ENCODE measurements at regions not wholly inside any gene's neighbourhood (a gene's known extent, or its start where the extent isn't known, plus 50 kb on each side); places are given as distances from the start of the nearest gene placed in this dataset.

GRCh38 chr17:70976447-70976846, 807.1 kb downstream of the KCNJ2 start:
- no peak for DNase-seq
- Mint-ChIP-seq H3K27me3 (no peaks in the 10 kb centered on the region), H3K4me1 (no peaks in the 10 kb centered on the region), H3K27ac (no peak overlapping the region), H3K4me3 (no peak overlapping the region), H3K9me3 (peaks cover 1 to 10% (median 6%) of the 10 kb centered on the region in 5 donors), H3K36me3 (no peaks in the 10 kb centered on the region)
- Histone ChIP-seq H3K4me3 (ENCODE audit: low read length) (no peak overlapping the region), H3K9me3 (ENCODE audit: low read length) (no peaks in the 10 kb centered on the region), H3K36me3 (ENCODE audit: insufficient read depth, low read length) (no peaks in the 10 kb centered on the region), H3K27me3 (ENCODE audit: insufficient read depth, low read length, poor library complexity, severe bottlenecking) (no peaks in the 10 kb centered on the region), H3K4me1 (ENCODE audit: insufficient read depth, low read length) (no peaks in the 10 kb centered on the region), H3K27ac (ENCODE audit: low read depth, low read length) (no peak overlapping the region)
- ChIA-PET CTCF (no interaction called here), POLR2A (no interaction called here)

GRCh38 chr17:70984873-70985272, 815.5 kb downstream of the KCNJ2 start:
- CTCF ChIA-PET = no interaction called here
- no peak for DNase-seq
- POLR2A ChIA-PET = no interaction called here
- Mint-ChIP-seq H3K4me1 (no peaks in the 10 kb centered on the region), H3K27me3 (no peaks in the 10 kb centered on the region), H3K4me3 (no peak overlapping the region), H3K9me3 (peaks cover 14 to 28% (median 16%) of the 10 kb centered on the region in 5 donors), H3K27ac (no peak overlapping the region), H3K36me3 (no peaks in the 10 kb centered on the region)
- Histone ChIP-seq H3K36me3 (ENCODE audit: insufficient read depth, low read length) (no peaks in the 10 kb centered on the region), H3K27ac (ENCODE audit: low read depth, low read length) (no peak overlapping the region), H3K4me1 (ENCODE audit: insufficient read depth, low read length) (no peaks in the 10 kb centered on the region), H3K9me3 (ENCODE audit: low read length) (no peaks in the 10 kb centered on the region), H3K27me3 (ENCODE audit: insufficient read depth, low read length, poor library complexity, severe bottlenecking) (no peaks in the 10 kb centered on the region), H3K4me3 (ENCODE audit: low read length) (no peak overlapping the region)

GRCh38 chr17:70987867-70988340, 818.6 kb downstream of the KCNJ2 start:
- no peaks in the 10 kb centered on the region for H3K9me3 ChIP-seq (ENCODE audit: low read length)
- H3K4me1 ChIP-seq (ENCODE audit: insufficient read depth, low read length) = no peaks in the 10 kb centered on the region
- ChIA-PET CTCF (no interaction called here), POLR2A (no interaction called here)
- peaks cover 16 to 27% (median 23%) of the 10 kb centered on the region in 5 donors for H3K9me3 Mint-ChIP-seq
- no peaks in the 10 kb centered on the region for H3K36me3 ChIP-seq (ENCODE audit: insufficient read depth, low read length)
- no peaks in the 10 kb centered on the region for H3K27me3 Mint-ChIP-seq
- no peaks in the 10 kb centered on the region for H3K4me1 Mint-ChIP-seq
- no peak overlapping the region for H3K4me3 ChIP-seq (ENCODE audit: low read length)
- H3K27ac Mint-ChIP-seq = no peak overlapping the region
- DNase-seq = no peak
- H3K36me3 Mint-ChIP-seq = no peaks in the 10 kb centered on the region
- no peak overlapping the region for H3K27ac ChIP-seq (ENCODE audit: low read depth, low read length)
- H3K27me3 ChIP-seq (ENCODE audit: insufficient read depth, low read length, poor library complexity, severe bottlenecking) = no peaks in the 10 kb centered on the region
- H3K4me3 Mint-ChIP-seq = no peak overlapping the region

GRCh38 chr17:70988622-70989021, 819.3 kb downstream of the KCNJ2 start:
- no peaks in the 10 kb centered on the region for H3K27me3 ChIP-seq (ENCODE audit: insufficient read depth, low read length, poor library complexity, severe bottlenecking)
- POLR2A ChIA-PET = no interaction called here
- no peaks in the 10 kb centered on the region for H3K36me3 ChIP-seq (ENCODE audit: insufficient read depth, low read length)
- no peak overlapping the region for H3K4me3 Mint-ChIP-seq
- H3K9me3 ChIP-seq (ENCODE audit: low read length) = no peaks in the 10 kb centered on the region
- CTCF ChIA-PET = no interaction called here
- DNase-seq = no peak
- no peaks in the 10 kb centered on the region for H3K36me3 Mint-ChIP-seq
- no peak overlapping the region for H3K27ac Mint-ChIP-seq
- no peaks in the 10 kb centered on the region for H3K27me3 Mint-ChIP-seq
- no peaks in the 10 kb centered on the region for H3K4me1 ChIP-seq (ENCODE audit: insufficient read depth, low read length)
- peaks cover 12 to 25% (median 19%) of the 10 kb centered on the region in 5 donors for H3K9me3 Mint-ChIP-seq
- no peaks in the 10 kb centered on the region for H3K4me1 Mint-ChIP-seq
- no peak overlapping the region for H3K27ac ChIP-seq (ENCODE audit: low read depth, low read length)
- H3K4me3 ChIP-seq (ENCODE audit: low read length) = no peak overlapping the region

GRCh38 chr17:70989280-70989679, 819.9 kb downstream of the KCNJ2 start:
- H3K9me3 Mint-ChIP-seq = peaks cover 12 to 25% (median 18%) of the 10 kb centered on the region in 5 donors
- CTCF ChIA-PET = no interaction called here
- no peaks in the 10 kb centered on the region for H3K27me3 Mint-ChIP-seq

GRCh38 chr17:70994194-70994593, 824.9 kb downstream of the KCNJ2 start:
- H3K4me1 ChIP-seq (ENCODE audit: insufficient read depth, low read length) = no peaks in the 10 kb centered on the region
- Mint-ChIP-seq H3K27me3 (no peaks in the 10 kb centered on the region), H3K4me3 (no peak overlapping the region), H3K9me3 (peaks cover 3 to 22% (median 8%) of the 10 kb centered on the region in 5 donors), H3K4me1 (no peaks in the 10 kb centered on the region), H3K27ac (no peak overlapping the region), H3K36me3 (no peaks in the 10 kb centered on the region)
- H3K4me3 ChIP-seq (ENCODE audit: low read length) = no peak overlapping the region
- no peak overlapping the region for H3K27ac ChIP-seq (ENCODE audit: low read depth, low read length)
- H3K36me3 ChIP-seq (ENCODE audit: insufficient read depth, low read length) = no peaks in the 10 kb centered on the region
- ChIA-PET CTCF (no interaction called here), POLR2A (no interaction called here)
- DNase-seq = no peak
- no peaks in the 10 kb centered on the region for H3K27me3 ChIP-seq (ENCODE audit: insufficient read depth, low read length, poor library complexity, severe bottlenecking)
- no peaks in the 10 kb centered on the region for H3K9me3 ChIP-seq (ENCODE audit: low read length)

More at GRCh38 chr17:70989280-70989679, 819.9 kb downstream of the KCNJ2 start:
- Mint-ChIP-seq H3K36me3 (no peaks in the 10 kb centered on the region), H3K4me1 (no peaks in the 10 kb centered on the region), H3K27ac (no peak overlapping the region), H3K4me3 (no peak overlapping the region)
- Histone ChIP-seq H3K27ac (ENCODE audit: low read depth, low read length) (no peak overlapping the region), H3K9me3 (ENCODE audit: low read length) (no peaks in the 10 kb centered on the region), H3K27me3 (ENCODE audit: insufficient read depth, low read length, poor library complexity, severe bottlenecking) (no peaks in the 10 kb centered on the region), H3K4me1 (ENCODE audit: insufficient read depth, low read length) (no peaks in the 10 kb centered on the region), H3K36me3 (ENCODE audit: insufficient read depth, low read length) (no peaks in the 10 kb centered on the region), H3K4me3 (ENCODE audit: low read length) (no peak overlapping the region)
- DNase-seq = no peak
- POLR2A ChIA-PET = no interaction called here

GRCh38 chr17:70995997-70996396, 826.7 kb downstream of the KCNJ2 start:
- Histone ChIP-seq H3K27me3 (ENCODE audit: insufficient read depth, low read length, poor library complexity, severe bottlenecking) (no peaks in the 10 kb centered on the region), H3K4me1 (ENCODE audit: insufficient read depth, low read length) (no peaks in the 10 kb centered on the region), H3K36me3 (ENCODE audit: insufficient read depth, low read length) (no peaks in the 10 kb centered on the region), H3K27ac (ENCODE audit: low read depth, low read length) (no peak overlapping the region), H3K9me3 (ENCODE audit: low read length) (no peaks in the 10 kb centered on the region), H3K4me3 (ENCODE audit: low read length) (no peak overlapping the region)
- H3K9me3 Mint-ChIP-seq = peaks cover 3 to 18% (median 6%) of the 10 kb centered on the region in 5 donors
- DNase-seq = no peak
- POLR2A ChIA-PET = no interaction called here
- H3K36me3 Mint-ChIP-seq = no peaks in the 10 kb centered on the region
- H3K4me3 Mint-ChIP-seq = no peak overlapping the region
- no peak overlapping the region for H3K27ac Mint-ChIP-seq
- no peaks in the 10 kb centered on the region for H3K4me1 Mint-ChIP-seq
- CTCF ChIA-PET = no interaction called here
- no peaks in the 10 kb centered on the region for H3K27me3 Mint-ChIP-seq

GRCh38 chr17:71003736-71004135, 834.4 kb downstream of the KCNJ2 start:
- Mint-ChIP-seq H3K9me3 (peaks cover 0 to 8% (median 6%) of the 10 kb centered on the region in 5 donors), H3K4me3 (no peak overlapping the region), H3K36me3 (no peaks in the 10 kb centered on the region), H3K27me3 (no peaks in the 10 kb centered on the region), H3K4me1 (no peaks in the 10 kb centered on the region), H3K27ac (peak overlapping the region in 1 of 8 donors; percentile 46)
- H3K4me1 ChIP-seq (ENCODE audit: insufficient read depth, low read length) = no peaks in the 10 kb centered on the region
- H3K27me3 ChIP-seq (ENCODE audit: insufficient read depth, low read length, poor library complexity, severe bottlenecking) = no peaks in the 10 kb centered on the region
- POLR2A ChIA-PET = no interaction called here
- DNase-seq = no peak
- H3K4me3 ChIP-seq (ENCODE audit: low read length) = no peak overlapping the region
- H3K36me3 ChIP-seq (ENCODE audit: insufficient read depth, low read length) = no peaks in the 10 kb centered on the region
- CTCF ChIA-PET = no interaction called here
- no peak overlapping the region for H3K27ac ChIP-seq (ENCODE audit: low read depth, low read length)
- no peaks in the 10 kb centered on the region for H3K9me3 ChIP-seq (ENCODE audit: low read length)

GRCh38 chr17:71004413-71004812, 835.1 kb downstream of the KCNJ2 start:
- Histone ChIP-seq H3K4me1 (ENCODE audit: insufficient read depth, low read length) (no peaks in the 10 kb centered on the region), H3K27me3 (ENCODE audit: insufficient read depth, low read length, poor library complexity, severe bottlenecking) (no peaks in the 10 kb centered on the region), H3K36me3 (ENCODE audit: insufficient read depth, low read length) (no peaks in the 10 kb centered on the region), H3K27ac (ENCODE audit: low read depth, low read length) (no peak overlapping the region), H3K9me3 (ENCODE audit: low read length) (no peaks in the 10 kb centered on the region), H3K4me3 (ENCODE audit: low read length) (no peak overlapping the region)
- Mint-ChIP-seq H3K27ac (no peak overlapping the region), H3K36me3 (no peaks in the 10 kb centered on the region), H3K4me1 (no peaks in the 10 kb centered on the region), H3K27me3 (no peaks in the 10 kb centered on the region), H3K4me3 (no peak overlapping the region), H3K9me3 (peaks cover 0 to 8% (median 6%) of the 10 kb centered on the region in 5 donors)
- no peak for DNase-seq
- POLR2A ChIA-PET = no interaction called here
- CTCF ChIA-PET = no interaction called here

Data from CD8-positive, alpha-beta memory T cell (primary cell).